ENCODE measurements at regions not wholly inside any gene's neighbourhood (a gene's known extent, or its start where the extent isn't known, plus 50 kb on each side); places are given as distances from the start of the nearest gene placed in this dataset.
A peak's percentile ranks its signal among the peaks of the same experiment; 100 is the strongest.
"Not testable (repeated sequence)": the region's sequence is repeated elsewhere in the genome, so short reads cannot be mapped to it uniquely, and the experiment has no call there.

DNA sequence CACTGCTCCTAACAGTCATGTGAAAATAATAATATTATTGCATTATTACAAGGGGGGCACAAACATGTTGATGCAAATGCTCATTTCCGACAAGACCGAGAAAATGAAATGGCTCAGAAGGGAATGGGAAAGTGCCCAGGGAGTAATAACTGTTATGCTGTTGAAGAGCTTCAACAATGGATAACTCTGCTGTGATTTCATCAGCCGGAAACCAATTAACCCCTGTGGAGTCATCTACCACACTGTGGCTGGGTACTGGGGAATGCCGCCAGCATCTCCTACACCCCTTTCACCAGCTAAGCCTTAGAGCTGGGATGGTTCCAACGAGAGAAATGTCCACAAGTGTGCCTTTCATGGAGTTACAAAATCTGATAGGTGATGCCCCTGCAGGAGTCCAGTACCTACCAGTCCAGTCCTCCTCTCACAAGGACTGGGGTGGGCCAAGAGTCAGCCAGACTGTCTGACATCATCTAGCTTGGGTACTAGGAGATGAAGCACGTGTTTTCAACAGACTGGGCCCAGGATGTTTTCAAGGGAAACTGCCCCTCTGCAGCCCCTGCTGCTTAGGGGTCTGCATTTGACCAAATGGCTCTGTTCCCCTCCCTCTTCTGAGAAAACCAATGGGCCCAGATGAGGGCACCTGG is 509.3 kb upstream of the CCDC196 start:
- no peaks in the 10 kb centered on the region for H3K4me1 Mint-ChIP-seq (ENCODE audit: low read depth)
- no peak overlapping the region for H3K4me3 Mint-ChIP-seq
- peaks cover 12% of the 10 kb centered on the region for H3K9me3 Mint-ChIP-seq
- ChIA-PET CTCF (interaction anchor here (1.7 kb wide), 1 partner anchor 18 kb away, joined by 5 read pairs; no protein-coding TSS in a partner anchor), POLR2A (no interaction called here)
- DNase-seq = no peak
- H3K27me3 Mint-ChIP-seq = peaks cover 2% of the 10 kb centered on the region
- H3K27ac Mint-ChIP-seq = no peak overlapping the region
- intact Hi-C loops (cut with micrococcal nuclease) = no loop called here
- H3K36me3 Mint-ChIP-seq = no peaks in the 10 kb centered on the region

DNA sequence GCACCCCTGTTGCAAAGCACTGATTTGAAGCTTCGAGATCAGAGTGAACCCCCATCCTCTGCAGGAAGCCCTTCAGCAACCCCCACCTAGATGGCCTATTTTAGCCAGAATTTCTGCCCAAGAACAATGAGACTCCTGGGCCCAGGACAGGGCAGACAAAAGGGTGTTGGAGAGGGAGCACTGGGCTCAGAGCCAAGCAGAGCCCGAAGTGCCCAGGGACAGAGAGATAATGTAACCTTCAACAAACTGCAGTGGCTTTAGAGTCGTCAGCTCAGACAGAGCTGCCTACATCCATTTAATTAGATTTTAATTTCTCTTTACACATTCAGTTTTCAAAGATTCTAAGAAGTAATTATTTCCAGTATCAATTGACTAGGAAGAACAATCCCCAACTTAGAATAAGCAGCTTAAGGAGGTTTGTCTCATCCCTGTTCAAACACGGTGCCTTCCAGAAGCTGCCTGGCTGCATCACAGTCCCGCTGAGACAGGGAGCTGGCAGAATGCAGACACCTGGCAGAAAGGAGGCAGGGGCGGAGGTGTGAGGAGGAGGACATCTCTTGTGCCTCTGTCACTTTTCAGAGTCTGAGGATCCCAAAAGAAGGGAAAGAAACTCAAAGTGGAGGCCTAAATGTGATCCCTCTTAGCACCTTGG is 504.9 kb upstream of the CCDC196 start:
- Mint-ChIP-seq H3K9me3 (peaks cover 12% of the 10 kb centered on the region), H3K27me3 (no peaks in the 10 kb centered on the region), H3K4me1 (ENCODE audit: low read depth) (peaks cover 3% of the 10 kb centered on the region), H3K27ac (no peak overlapping the region), H3K36me3 (no peaks in the 10 kb centered on the region), H3K4me3 (no peak overlapping the region)
- intact Hi-C loops (cut with micrococcal nuclease) = no loop called here
- ChIA-PET CTCF (no interaction called here), POLR2A (no interaction called here)
- no peak for DNase-seq

DNA sequence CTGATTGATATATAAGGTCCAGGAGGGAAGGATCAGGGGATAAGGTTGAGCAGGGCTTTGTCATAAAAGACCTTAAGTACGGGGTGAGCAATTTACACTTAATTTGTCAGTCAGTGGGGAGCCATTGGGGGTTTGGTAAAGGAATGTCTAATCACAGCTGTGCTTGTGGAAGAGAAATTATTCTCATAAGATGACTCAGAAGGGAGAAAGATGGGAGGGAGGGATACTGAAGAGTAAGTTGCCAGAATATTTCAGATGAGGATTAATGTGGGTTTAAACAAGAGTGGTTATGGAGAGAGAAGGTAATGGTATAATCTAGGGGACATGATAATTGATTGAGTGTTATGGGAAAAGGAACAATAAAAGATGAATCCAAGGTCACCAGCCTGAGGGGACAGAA is 500.1 kb upstream of the CCDC196 start:
- H3K9me3 Mint-ChIP-seq = no peaks in the 10 kb centered on the region
- intact Hi-C loops (cut with micrococcal nuclease) = no loop called here
- H3K4me3 Mint-ChIP-seq = no peak overlapping the region
- ChIA-PET CTCF (no interaction called here), POLR2A (no interaction called here)
- H3K4me1 Mint-ChIP-seq (ENCODE audit: low read depth) = peaks cover 4% of the 10 kb centered on the region
- no peak overlapping the region for H3K27ac Mint-ChIP-seq
- no peaks in the 10 kb centered on the region for H3K27me3 Mint-ChIP-seq
- no peaks in the 10 kb centered on the region for H3K36me3 Mint-ChIP-seq
- no peak for DNase-seq

GRCh38 chr14:65989981-65990380 is 496.2 kb upstream of the CCDC196 start:
- no peaks in the 10 kb centered on the region for H3K36me3 Mint-ChIP-seq
- no peak overlapping the region for H3K4me3 Mint-ChIP-seq
- H3K27me3 Mint-ChIP-seq = no peaks in the 10 kb centered on the region
- intact Hi-C loops (cut with micrococcal nuclease) = no loop called here
- no peak for DNase-seq
- POLR2A ChIA-PET = no interaction called here
- peaks cover 30% of the 10 kb centered on the region for H3K4me1 Mint-ChIP-seq (ENCODE audit: low read depth)
- H3K9me3 Mint-ChIP-seq = no peaks in the 10 kb centered on the region
- no peak overlapping the region for H3K27ac Mint-ChIP-seq
- CTCF ChIA-PET = interaction anchor here (1.5 kb wide), 1 partner anchor 30 kb away, joined by 7 read pairs; no protein-coding TSS in a partner anchor

DNA sequence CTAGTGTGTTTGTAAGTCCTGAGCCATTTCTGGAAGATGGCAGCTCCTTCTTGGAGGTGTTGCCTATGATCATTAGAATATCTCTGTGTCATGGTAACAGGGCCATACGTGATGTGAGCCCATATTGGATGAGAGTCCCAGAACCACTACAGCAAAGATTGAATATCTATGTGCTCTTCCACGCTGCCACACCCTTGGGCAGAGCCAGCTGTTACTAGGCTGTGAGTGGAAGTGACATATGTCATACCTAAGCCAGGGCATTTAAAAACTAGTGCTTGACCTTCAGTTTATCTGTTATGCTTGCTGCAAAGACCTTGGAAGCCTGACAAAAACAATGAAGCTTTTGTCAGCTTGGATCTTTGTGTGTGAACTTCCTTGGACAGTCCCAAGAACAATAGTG is 495.1 kb upstream of the CCDC196 start:
- Mint-ChIP-seq H3K27me3 (no peaks in the 10 kb centered on the region), H3K4me3 (no peak overlapping the region), H3K4me1 (ENCODE audit: low read depth) (peaks cover 29% of the 10 kb centered on the region), H3K9me3 (no peaks in the 10 kb centered on the region), H3K27ac (no peak overlapping the region), H3K36me3 (no peaks in the 10 kb centered on the region)
- no peak for DNase-seq
- ChIA-PET CTCF (interaction anchor here (0.7 to 1.5 kb wide), 3 partner anchors 31 to 827 kb away, joined by 3 to 7 read pairs (median 3); no protein-coding TSS in a partner anchor), POLR2A (no interaction called here)
- intact Hi-C loops (cut with micrococcal nuclease) = no loop called here

DNA sequence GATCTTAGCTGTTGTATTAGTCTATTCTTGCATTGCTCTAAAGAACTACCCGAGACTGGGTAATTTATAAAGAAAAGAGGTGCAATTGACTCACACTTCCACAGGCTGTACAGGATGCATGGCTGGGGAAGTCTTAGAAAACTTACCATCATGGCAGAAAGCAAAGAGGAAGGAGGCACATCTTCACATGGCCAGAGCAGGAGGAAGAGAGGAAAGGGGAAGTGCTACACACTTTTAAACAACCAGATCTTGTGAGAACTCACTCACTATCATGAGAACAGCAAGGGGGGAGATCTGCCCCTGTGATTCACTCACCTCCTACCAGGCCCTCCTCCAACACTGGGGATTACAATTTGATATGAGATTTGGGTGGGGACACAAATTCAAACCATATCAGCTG is 494.2 kb upstream of the CCDC196 start:
- DNase-seq; H3K4me3 Mint-ChIP-seq; H3K27ac Mint-ChIP-seq; POLR2A ChIA-PET; H3K27me3 Mint-ChIP-seq; intact Hi-C loops (cut with micrococcal nuclease); H3K36me3 Mint-ChIP-seq; H3K9me3 Mint-ChIP-seq: not testable (repeated sequence)
- H3K4me1 Mint-ChIP-seq (ENCODE audit: low read depth) = peaks cover 27% of the 10 kb centered on the region
- CTCF ChIA-PET = interaction anchor here (0.7 kb wide), 1 partner anchor 548 kb away, joined by 3 read pairs; no protein-coding TSS in a partner anchor

GRCh38 chr14:65993103-65993502 is 493.1 kb upstream of the CCDC196 start:
- no peak overlapping the region for H3K4me3 Mint-ChIP-seq
- H3K9me3 Mint-ChIP-seq = no peaks in the 10 kb centered on the region
- no peak overlapping the region for H3K27ac Mint-ChIP-seq
- H3K27me3 Mint-ChIP-seq = no peaks in the 10 kb centered on the region
- ChIA-PET CTCF (no interaction called here), POLR2A (no interaction called here)
- intact Hi-C loops (cut with micrococcal nuclease) = no loop called here
- H3K4me1 Mint-ChIP-seq (ENCODE audit: low read depth) = peaks cover 27% of the 10 kb centered on the region
- DNase-seq = peak; percentile 10
- no peaks in the 10 kb centered on the region for H3K36me3 Mint-ChIP-seq

GRCh38 chr14:65993996-65994395 is 492.2 kb upstream of the CCDC196 start:
- DNase-seq = no peak
- Mint-ChIP-seq H3K9me3 (peaks cover 3% of the 10 kb centered on the region), H3K36me3 (no peaks in the 10 kb centered on the region), H3K27ac (no peak overlapping the region), H3K4me3 (no peak overlapping the region), H3K27me3 (no peaks in the 10 kb centered on the region), H3K4me1 (ENCODE audit: low read depth) (peaks cover 27% of the 10 kb centered on the region)
- POLR2A ChIA-PET = no interaction called here
- intact Hi-C loops (cut with micrococcal nuclease) = no loop called here
- CTCF ChIA-PET = interaction anchor here (0.7 kb wide), 1 partner anchor 33 kb away, joined by 3 read pairs; no protein-coding TSS in a partner anchor

DNA sequence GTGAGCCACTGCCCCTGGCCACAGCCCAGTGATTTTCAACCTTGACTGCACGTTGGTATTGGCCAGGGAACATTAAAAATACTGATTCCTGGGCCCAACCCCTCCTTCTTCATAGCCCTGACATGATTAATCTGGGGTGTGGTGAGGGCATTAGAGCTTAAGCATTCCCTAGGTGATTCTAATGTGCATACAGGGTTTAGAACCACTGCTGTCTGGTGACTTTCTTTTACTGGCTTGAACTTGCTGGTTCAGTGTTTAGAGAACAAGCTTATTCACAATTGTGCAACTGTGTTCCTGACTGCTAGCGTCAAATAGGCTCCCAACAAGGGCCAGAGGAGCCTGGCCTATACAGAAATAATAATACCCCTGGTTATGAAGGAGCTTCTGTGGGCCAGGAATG is 488.8 kb upstream of the CCDC196 start:
- no peak for DNase-seq
- Mint-ChIP-seq H3K4me3 (no peak overlapping the region), H3K36me3 (peaks cover 8% of the 10 kb centered on the region), H3K27me3 (no peaks in the 10 kb centered on the region), H3K27ac (no peak overlapping the region), H3K4me1 (ENCODE audit: low read depth) (peaks cover 17% of the 10 kb centered on the region), H3K9me3 (peaks cover 29% of the 10 kb centered on the region)
- CTCF ChIA-PET = no interaction called here
- intact Hi-C loops (cut with micrococcal nuclease) = no loop called here
- POLR2A ChIA-PET = no interaction called here

DNA sequence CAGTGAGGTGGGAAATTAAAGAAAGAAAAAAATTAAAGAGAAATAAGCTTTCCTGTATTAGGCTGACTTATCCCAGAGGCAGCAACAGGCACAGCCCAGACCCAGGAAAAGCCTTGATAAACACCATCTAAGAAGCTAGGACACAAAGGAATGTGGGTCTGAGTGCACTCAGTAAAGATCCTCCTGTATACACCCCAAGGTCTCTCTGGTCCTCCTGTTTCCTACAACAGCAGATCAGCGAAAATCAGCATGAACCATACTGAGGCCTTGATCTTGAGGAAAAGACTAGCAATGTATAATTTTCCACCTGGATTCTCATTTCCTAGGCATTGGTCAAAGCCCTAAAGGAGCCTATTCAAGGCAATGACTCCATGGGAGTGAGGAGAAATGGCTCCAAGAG is 486.3 kb upstream of the CCDC196 start:
- CTCF ChIA-PET = no interaction called here
- intact Hi-C loops (cut with micrococcal nuclease) = no loop called here
- Mint-ChIP-seq H3K9me3 (peaks cover 29% of the 10 kb centered on the region), H3K36me3 (peaks cover 8% of the 10 kb centered on the region), H3K27me3 (no peaks in the 10 kb centered on the region), H3K4me1 (ENCODE audit: low read depth) (no peaks in the 10 kb centered on the region), H3K27ac (no peak overlapping the region), H3K4me3 (no peak overlapping the region)
- POLR2A ChIA-PET = no interaction called here
- DNase-seq = no peak

GRCh38 chr14:66000766-66001165 is 485.4 kb upstream of the CCDC196 start:
- ChIA-PET CTCF (no interaction called here), POLR2A (no interaction called here)
- H3K9me3 Mint-ChIP-seq = peaks cover 29% of the 10 kb centered on the region
- no peak for DNase-seq
- no peak overlapping the region for H3K27ac Mint-ChIP-seq
- no peak overlapping the region for H3K4me3 Mint-ChIP-seq
- intact Hi-C loops (cut with micrococcal nuclease) = no loop called here
- H3K4me1 Mint-ChIP-seq (ENCODE audit: low read depth) = no peaks in the 10 kb centered on the region
- peaks cover 8% of the 10 kb centered on the region for H3K36me3 Mint-ChIP-seq
- H3K27me3 Mint-ChIP-seq = no peaks in the 10 kb centered on the region

DNA sequence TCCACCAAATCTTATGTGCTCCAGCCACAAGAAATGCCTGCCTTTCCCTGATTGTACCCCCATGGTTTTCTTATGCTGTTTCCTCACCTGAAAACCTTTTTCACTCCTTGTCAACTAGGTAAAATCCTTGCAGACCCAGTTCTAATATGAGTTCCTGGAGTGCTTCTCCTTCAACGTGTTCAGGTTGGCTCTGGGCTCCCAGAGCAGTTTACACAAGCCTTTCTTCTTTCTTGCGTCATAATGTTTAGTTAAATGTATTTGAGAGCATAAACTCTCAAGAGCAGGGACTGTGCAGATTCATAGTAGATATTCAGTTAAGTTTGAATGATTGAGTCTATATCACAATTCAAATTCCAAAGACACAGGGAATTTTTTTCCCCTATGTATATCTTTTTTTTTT is 484.8 kb upstream of the CCDC196 start:
- H3K27me3 Mint-ChIP-seq = no peaks in the 10 kb centered on the region
- intact Hi-C loops (cut with micrococcal nuclease) = no loop called here
- ChIA-PET CTCF (no interaction called here), POLR2A (no interaction called here)
- H3K9me3 Mint-ChIP-seq = peaks cover 29% of the 10 kb centered on the region
- no peak for DNase-seq
- H3K4me1 Mint-ChIP-seq (ENCODE audit: low read depth) = no peaks in the 10 kb centered on the region
- peaks cover 8% of the 10 kb centered on the region for H3K36me3 Mint-ChIP-seq
- H3K4me3 Mint-ChIP-seq = no peak overlapping the region
- no peak overlapping the region for H3K27ac Mint-ChIP-seq

GRCh38 chr14:66003082-66003730 is 483.0 kb upstream of the CCDC196 start:
- Mint-ChIP-seq H3K27me3 (peaks cover 2% of the 10 kb centered on the region), H3K4me3 (no peak overlapping the region), H3K27ac (no peak overlapping the region), H3K36me3 (peaks cover 8% of the 10 kb centered on the region), H3K9me3 (peaks cover 29% of the 10 kb centered on the region), H3K4me1 (ENCODE audit: low read depth) (no peaks in the 10 kb centered on the region)
- CTCF ChIA-PET = no interaction called here
- no peak for DNase-seq
- POLR2A ChIA-PET = no interaction called here
- intact Hi-C loops (cut with micrococcal nuclease) = no loop called here
